ENCODE measurements at regions not wholly inside any gene's neighbourhood (a gene's known extent, or its start where the extent isn't known, plus 50 kb on each side); places are given as distances from the start of the nearest gene placed in this dataset.

DNA sequence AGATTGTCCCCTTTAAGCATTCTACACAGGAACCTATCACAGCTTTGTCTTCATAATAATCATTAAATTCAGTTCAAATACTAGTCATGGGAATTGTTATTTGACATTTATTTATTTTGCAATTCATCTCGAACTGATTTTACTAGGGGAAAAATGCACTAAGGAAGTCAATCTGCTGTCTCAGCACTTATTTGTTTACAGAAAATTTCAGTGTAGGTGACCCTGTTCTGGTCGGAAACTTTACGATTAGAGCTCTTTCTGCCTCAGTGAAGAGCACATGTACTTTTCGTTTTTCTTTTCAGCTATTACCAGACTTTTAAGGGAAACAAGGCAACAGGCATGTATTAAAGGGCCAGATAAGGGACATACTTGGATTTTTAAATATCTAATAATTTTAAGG lies 1405.7 kb upstream of the ZEB2 start:
- TF ChIP-seq, protein P1, sequence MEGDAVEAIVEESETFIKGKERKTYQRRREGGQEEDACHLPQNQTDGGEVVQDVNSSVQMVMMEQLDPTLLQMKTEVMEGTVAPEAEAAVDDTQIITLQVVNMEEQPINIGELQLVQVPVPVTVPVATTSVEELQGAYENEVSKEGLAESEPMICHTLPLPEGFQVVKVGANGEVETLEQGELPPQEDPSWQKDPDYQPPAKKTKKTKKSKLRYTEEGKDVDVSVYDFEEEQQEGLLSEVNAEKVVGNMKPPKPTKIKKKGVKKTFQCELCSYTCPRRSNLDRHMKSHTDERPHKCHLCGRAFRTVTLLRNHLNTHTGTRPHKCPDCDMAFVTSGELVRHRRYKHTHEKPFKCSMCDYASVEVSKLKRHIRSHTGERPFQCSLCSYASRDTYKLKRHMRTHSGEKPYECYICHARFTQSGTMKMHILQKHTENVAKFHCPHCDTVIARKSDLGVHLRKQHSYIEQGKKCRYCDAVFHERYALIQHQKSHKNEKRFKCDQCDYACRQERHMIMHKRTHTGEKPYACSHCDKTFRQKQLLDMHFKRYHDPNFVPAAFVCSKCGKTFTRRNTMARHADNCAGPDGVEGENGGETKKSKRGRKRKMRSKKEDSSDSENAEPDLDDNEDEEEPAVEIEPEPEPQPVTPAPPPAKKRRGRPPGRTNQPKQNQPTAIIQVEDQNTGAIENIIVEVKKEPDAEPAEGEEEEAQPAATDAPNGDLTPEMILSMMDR (IDR thresholded peaks at IDR 0.05; ENCODE audit: low read depth, low read length, missing control alignments): no peak
- no peak for DNase-seq (ENCODE audit: extremely low read depth, low read depth)
- H3K4me3 ChIP-seq (replicated peaks; ENCODE audit: low read depth, low read length): no peak overlapping the region

GRCh38 chr2:145919477-145919876 lies 1399.6 kb upstream of the ZEB2 start:
- no peak for DNase-seq (ENCODE audit: extremely low read depth, low read depth)
- H3K4me3 ChIP-seq (replicated peaks; ENCODE audit: low read depth, low read length): no peak overlapping the region
- TF ChIP-seq, protein P1 (IDR thresholded peaks at IDR 0.05; ENCODE audit: low read depth, low read length, missing control alignments): no peak

GRCh38 chr2:145918951-145919350 lies 1399.0 kb upstream of the ZEB2 start:
- no peak for DNase-seq (ENCODE audit: extremely low read depth, low read depth)
- TF ChIP-seq, protein P1 (IDR thresholded peaks at IDR 0.05; ENCODE audit: low read depth, low read length, missing control alignments): no peak
- H3K4me3 ChIP-seq (replicated peaks; ENCODE audit: low read depth, low read length): no peak overlapping the region

DNA sequence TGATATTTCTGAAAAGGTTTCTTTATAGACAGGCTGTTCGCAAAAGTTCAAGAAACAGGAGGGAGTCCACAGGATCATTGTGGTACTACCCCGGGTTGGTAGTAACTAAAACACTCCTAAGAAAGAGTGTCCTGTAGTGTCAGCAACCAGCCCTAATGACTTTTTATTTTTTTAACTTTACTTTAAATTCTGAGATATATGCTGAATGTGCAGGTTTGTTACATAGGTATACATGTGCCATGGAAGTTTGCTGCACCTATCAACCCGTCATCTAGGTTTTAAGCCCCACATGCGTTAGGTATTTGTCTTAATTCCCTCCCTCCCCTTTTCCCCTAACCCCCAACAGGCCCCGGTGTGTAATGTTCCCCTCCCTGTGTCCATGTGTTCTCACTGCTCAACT lies 1396.9 kb upstream of the ZEB2 start:
- TF ChIP-seq, protein P1 (IDR thresholded peaks at IDR 0.05; ENCODE audit: low read depth, low read length, missing control alignments): no peak
- H3K4me3 ChIP-seq (replicated peaks; ENCODE audit: low read depth, low read length): no peak overlapping the region
- no peak for DNase-seq (ENCODE audit: extremely low read depth, low read depth)

DNA sequence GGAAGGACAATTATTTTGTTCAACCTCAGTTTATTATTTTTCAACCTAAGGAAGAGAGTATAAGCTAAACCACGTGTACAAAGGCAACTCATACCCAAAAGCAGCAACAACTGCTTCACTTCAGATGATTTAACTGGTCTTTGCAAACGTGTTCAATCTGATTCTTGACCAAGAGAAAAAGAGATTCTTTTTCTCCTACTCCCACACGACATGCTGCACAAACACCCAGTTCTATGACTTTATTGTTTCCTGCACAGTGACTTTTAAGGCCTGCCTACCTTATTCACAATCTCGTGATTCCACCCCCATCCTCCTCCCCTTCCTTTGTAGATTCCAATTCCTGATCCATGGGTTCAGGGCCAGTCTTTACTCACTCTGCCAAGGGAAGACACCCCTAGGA lies 1394.8 kb upstream of the ZEB2 start:
- no peak overlapping the region for H3K4me3 ChIP-seq (replicated peaks; ENCODE audit: low read depth, low read length)
- DNase-seq (ENCODE audit: extremely low read depth, low read depth): no peak
- TF ChIP-seq, protein P1 (IDR thresholded peaks at IDR 0.05; ENCODE audit: low read depth, low read length, missing control alignments): no peak

DNA sequence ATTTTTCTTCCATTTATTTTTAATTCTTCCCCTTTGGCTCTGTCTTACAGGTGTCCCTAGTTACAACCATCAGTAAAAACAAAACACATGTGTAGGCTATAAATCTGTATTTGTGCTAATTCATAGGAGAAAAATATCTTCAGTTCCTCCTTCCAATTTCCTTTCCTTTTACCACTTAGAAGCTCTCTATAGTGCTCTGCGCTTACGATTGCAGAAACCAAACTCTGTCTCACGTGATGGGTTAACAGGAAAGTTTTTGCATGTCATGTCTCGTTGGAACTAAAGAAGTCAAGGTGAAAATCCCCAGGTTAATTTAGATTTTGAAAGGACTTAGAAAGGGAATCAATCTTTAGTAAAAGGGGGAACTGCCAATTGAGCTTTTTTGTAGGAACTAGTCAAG lies 1390.5 kb upstream of the ZEB2 start:
- TF ChIP-seq, protein P1 (IDR thresholded peaks at IDR 0.05; ENCODE audit: low read depth, low read length, missing control alignments): no peak
- no peak overlapping the region for H3K4me3 ChIP-seq (replicated peaks; ENCODE audit: low read depth, low read length)
- DNase-seq (ENCODE audit: extremely low read depth, low read depth): no peak

DNA sequence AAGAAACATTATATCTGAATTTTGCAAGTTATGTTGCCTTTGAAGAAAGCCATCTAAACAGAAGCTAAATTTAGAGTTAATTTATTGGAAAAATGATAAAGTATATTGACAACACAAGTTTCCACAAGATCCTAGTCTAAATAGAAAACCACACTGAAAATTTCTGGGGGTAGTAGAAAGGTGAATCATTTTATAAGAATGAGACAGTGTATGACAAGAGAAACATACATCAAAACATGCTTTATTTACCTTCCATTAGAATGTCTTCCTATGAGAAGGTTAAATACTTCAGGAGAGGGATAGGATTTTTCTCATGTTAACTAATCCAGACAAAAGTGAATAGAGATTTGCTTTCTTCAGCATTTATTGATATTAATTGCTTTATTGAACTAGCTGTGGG lies 1389.8 kb upstream of the ZEB2 start:
- TF ChIP-seq, protein P1 (IDR thresholded peaks at IDR 0.05; ENCODE audit: low read depth, low read length, missing control alignments): no peak
- no peak for DNase-seq (ENCODE audit: extremely low read depth, low read depth)
- H3K4me3 ChIP-seq (replicated peaks; ENCODE audit: low read depth, low read length): no peak overlapping the region

Measured in HFF-Myc (cell line).